Left ventricle myocardium superior (tissue), 1 donor: ENCODE measurements at regions not wholly inside any gene's neighbourhood (a gene's known extent, or its start where the extent isn't known, plus 50 kb on each side); places are given as distances from the start of the nearest gene placed in this dataset.

Experiments used
- ATAC-seq: fragments of 200-7000 bp; cut with Tn5 transposase; one replicate; pipeline ENCODE4 v1.9.1; 2020; ENCODE audit warnings: mild to moderate bottlenecking, moderate library complexity
- DNase-seq: peaks from one replicate; pipeline ENCODE4 v3.0.0-alpha.2; 2020
- intact Hi-C: fragments of 100-400 bp; cut with micrococcal nuclease; formaldehyde crosslinking; loops from one replicate; pipeline ENCODE4 v1.11.0; 2022
- donor health status: DM: no; HTN: yes; CAD: no; lungs with severe emphysema.

- intact Hi-C loops, result no loop called here
- ATAC-seq (peak; percentile 61), DNase-seq (no peak)
These were observed 183.5 kb upstream of the PHYHIPL start for GRCh38 chr10:58992830-58993460.

GRCh38 chr10:58993480-58994221, 182.8 kb upstream of the PHYHIPL start:
- DNase-seq (no peak), ATAC-seq (no peak)
- intact Hi-C loops, result no loop called here

- intact Hi-C loops, result no loop called here
- DNase-seq (no peak), ATAC-seq (no peak)
These were observed 182.0 kb upstream of the PHYHIPL start for GRCh38 chr10:58994226-58995057.

GRCh38 chr10:58995058-58995596, 181.3 kb upstream of the PHYHIPL start:
- intact Hi-C loops, result no loop called here
- ATAC-seq (no peak), DNase-seq (no peak)

- intact Hi-C loops, result no loop called here
- ATAC-seq, result no peak
- no peak for DNase-seq
These were observed 180.4 kb upstream of the PHYHIPL start for GRCh38 chr10:58996063-58996462.

GRCh38 chr10:58996866-58997265, 179.6 kb upstream of the PHYHIPL start:
- no peak for DNase-seq
- intact Hi-C loops, result no loop called here
- ATAC-seq, result no peak

GRCh38 chr10:58998924-58999713, 177.3 kb upstream of the PHYHIPL start:
- DNase-seq (peak; percentile 71), ATAC-seq (peak; percentile 99)
- intact Hi-C loops, result no loop called here

GRCh38 chr10:59000162-59000825, 176.1 kb upstream of the PHYHIPL start:
- intact Hi-C loops, result no loop called here

GRCh38 chr10:59002011-59002410, 174.4 kb upstream of the PHYHIPL start:
- intact Hi-C loops, result no loop called here
- DNase-seq (no peak), ATAC-seq (no peak)

More at GRCh38 chr10:59000162-59000825, 176.1 kb upstream of the PHYHIPL start:
- ATAC-seq (peak; percentile 50), DNase-seq (no peak)

- DNase-seq, result no peak
- no peak for ATAC-seq
- intact Hi-C loops, result no loop called here
These were observed 173.2 kb upstream of the PHYHIPL start for GRCh38 chr10:59003203-59003602.

GRCh38 chr10:59004392-59004791, 172.1 kb upstream of the PHYHIPL start:
- intact Hi-C loops, result no loop called here
- DNase-seq, result no peak
- no peak for ATAC-seq

- intact Hi-C loops, result no loop called here
- peak; percentile 89 for ATAC-seq
- no peak for DNase-seq
These were observed 169.7 kb upstream of the PHYHIPL start for GRCh38 chr10:59006511-59007306.

- intact Hi-C loops, result no loop called here
- ATAC-seq (no peak), DNase-seq (no peak)
These were observed 169.0 kb upstream of the PHYHIPL start for GRCh38 chr10:59007307-59008025.

- ATAC-seq, result no peak
- intact Hi-C loops, result no loop called here
- DNase-seq, result no peak
These were observed 168.0 kb upstream of the PHYHIPL start for GRCh38 chr10:59008452-59008851.

GRCh38 chr10:59011972-59012632, 164.3 kb upstream of the PHYHIPL start:
- no peak for DNase-seq
- no peak for ATAC-seq
- intact Hi-C loops, result no loop called here

- ATAC-seq, result no peak
- intact Hi-C loops, result no loop called here
- no peak for DNase-seq
These were observed 163.6 kb upstream of the PHYHIPL start for GRCh38 chr10:59012839-59013238.

- DNase-seq, result no peak
- intact Hi-C loops, result no loop called here
- no peak for ATAC-seq
These were observed 160.4 kb upstream of the PHYHIPL start for GRCh38 chr10:59016043-59016442.
